Hepatocyte (in vitro differentiated cells): ENCODE measurements at regions not wholly inside any gene's neighbourhood (a gene's known extent, or its start where the extent isn't known, plus 50 kb on each side); places are given as distances from the start of the nearest gene placed in this dataset.

Experiments used
- CTCF ChIP-seq: fragments of 200-600 bp; sonication (generic); IDR thresholded peaks from 2 replicates; pipeline ENCODE4 v1.5.1; 2016; ENCODE audit warnings: antibody characterized with exemption, mild to moderate bottlenecking; ENCODE audit not compliant: poor library complexity
- EZH2 ChIP-seq: fragments of 200-600 bp; sonication (generic); IDR thresholded peaks from 2 replicates; pipeline ENCODE4 v1.6.1; 2016; ENCODE audit warnings: antibody characterized with exemption, mild to moderate bottlenecking, borderline replicate concordance
- EZH2phosphoT487 ChIP-seq: fragments of 200-600 bp; sonication (generic); IDR thresholded peaks from one replicate; pipeline ENCODE4 v1.6.1; 2018; ENCODE audit warnings: antibody characterized with exemption, mild to moderate bottlenecking, low read depth, moderate library complexity; ENCODE audit not compliant: unreplicated experiment, severe bottlenecking

GRCh38 chr6:100988391-100988984 lies 107.4 kb upstream of the ASCC3 start:
- TF ChIP-seq CTCF (no peak), EZH2 (no peak), EZH2phosphoT487 (no peak)
